GM19468 (cell line): ENCODE measurements at regions not wholly inside any gene's neighbourhood (a gene's known extent, or its start where the extent isn't known, plus 50 kb on each side); places are given as distances from the start of the nearest gene placed in this dataset.
"Not testable (repeated sequence)": the region's sequence is repeated elsewhere in the genome, so short reads cannot be mapped to it uniquely, and the experiment has no call there.

ENCODE experiments used
- ATAC-seq: cut with Tn5 transposase; IDR thresholded peaks from one replicate; pipeline ENCODE4 v1.9.1; 2021; ENCODE audit warnings: mild to moderate bottlenecking, moderate library complexity, moderate number of reproducible peaks; ENCODE audit not compliant: unreplicated experiment; ENCODE audit errors: extremely low read depth

- not testable (repeated sequence) for ATAC-seq
Observed at GRCh38 chr9:41019858-41020562, 108.5 kb downstream of the FOXD4L6 start.

GRCh38 chr9:41018948-41019347 lies 109.5 kb downstream of the FOXD4L6 start:
- ATAC-seq: not testable (repeated sequence)

- not testable (repeated sequence) for ATAC-seq
Observed at GRCh38 chr9:41016699-41017098, 111.8 kb downstream of the FOXD4L6 start.

- ATAC-seq: not testable (repeated sequence)
Observed at GRCh38 chr9:40999952-41000700, 128.4 kb downstream of the FOXD4L6 start.

- not testable (repeated sequence) for ATAC-seq
Observed at GRCh38 chr9:40995490-40995889, 133.0 kb downstream of the FOXD4L6 start.

- not testable (repeated sequence) for ATAC-seq
Observed at GRCh38 chr9:40993842-40994241, 134.6 kb downstream of the FOXD4L6 start.

- ATAC-seq: not testable (repeated sequence)
Observed at GRCh38 chr9:40993375-40993774, 135.1 kb downstream of the FOXD4L6 start.

- ATAC-seq: peak; percentile 11
Observed at GRCh38 chr9:40992472-40992821, 136.0 kb downstream of the FOXD4L6 start.

- ATAC-seq: peak; percentile 97
Observed at GRCh38 chr9:40991741-40992471, 136.6 kb downstream of the FOXD4L6 start.

- ATAC-seq: not testable (repeated sequence)
Observed at GRCh38 chr9:40991100-40991740, 137.3 kb downstream of the FOXD4L6 start.

GRCh38 chr9:40986332-40986731 lies 142.1 kb downstream of the FOXD4L6 start:
- ATAC-seq: not testable (repeated sequence)

GRCh38 chr9:40975351-40975750 lies 153.1 kb downstream of the FOXD4L6 start:
- not testable (repeated sequence) for ATAC-seq

- not testable (repeated sequence) for ATAC-seq
Observed at GRCh38 chr9:40974912-40975311, 153.6 kb downstream of the FOXD4L6 start.

- not testable (repeated sequence) for ATAC-seq
Observed at GRCh38 chr9:40971773-40972172, 156.7 kb downstream of the FOXD4L6 start.

GRCh38 chr9:40970340-40970739 lies 158.1 kb downstream of the FOXD4L6 start:
- not testable (repeated sequence) for ATAC-seq

- ATAC-seq: not testable (repeated sequence)
Observed at GRCh38 chr9:40962461-40962860, 166.0 kb downstream of the FOXD4L6 start.

- not testable (repeated sequence) for ATAC-seq
Observed at GRCh38 chr9:40951876-40952494, 176.5 kb downstream of the FOXD4L6 start.

GRCh38 chr9:40946228-40946627 lies 182.3 kb downstream of the FOXD4L6 start:
- ATAC-seq: not testable (repeated sequence)

- ATAC-seq: not testable (repeated sequence)
Observed at GRCh38 chr9:40942730-40943129, 185.8 kb downstream of the FOXD4L6 start.

- not testable (repeated sequence) for ATAC-seq
Observed at GRCh38 chr9:40939888-40940209, 188.6 kb downstream of the FOXD4L6 start.
